OCI-M2 (cell line): ENCODE measurements at regions not wholly inside any gene's neighbourhood (a gene's known extent, or its start where the extent isn't known, plus 50 kb on each side); places are given as distances from the start of the nearest gene placed in this dataset.

Experiments
- DNase-seq: peaks from one replicate; lab custom pipeline; 2025; ENCODE audit not compliant: unreplicated experiment; lab: John Stamatoyannopoulos, UW

DNA sequence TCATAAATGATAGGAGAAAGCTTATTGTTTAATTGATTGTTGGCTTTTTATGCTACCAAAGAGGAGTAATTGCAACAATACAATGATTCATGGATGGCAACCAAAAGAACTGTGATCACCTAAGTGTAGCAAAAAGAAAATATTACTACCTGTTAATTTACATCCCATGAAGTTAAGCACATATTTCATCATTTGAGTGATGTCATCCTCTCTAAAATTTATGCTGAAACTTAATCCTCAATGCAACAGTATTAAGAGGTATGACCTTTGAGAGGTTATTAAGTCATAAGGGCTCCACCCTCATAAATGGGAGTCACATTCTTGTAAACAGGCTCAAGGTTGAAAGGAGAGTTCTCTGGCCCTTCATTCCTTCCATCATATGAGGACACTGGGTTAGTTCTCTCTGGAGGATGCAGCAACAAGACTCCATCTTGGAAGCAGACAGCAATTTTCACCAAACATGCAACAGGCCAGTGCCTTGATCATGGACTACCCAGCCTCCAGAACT lies 190.6 kb upstream of the GRIK2 start:
- DNase-seq: no peak

DNA sequence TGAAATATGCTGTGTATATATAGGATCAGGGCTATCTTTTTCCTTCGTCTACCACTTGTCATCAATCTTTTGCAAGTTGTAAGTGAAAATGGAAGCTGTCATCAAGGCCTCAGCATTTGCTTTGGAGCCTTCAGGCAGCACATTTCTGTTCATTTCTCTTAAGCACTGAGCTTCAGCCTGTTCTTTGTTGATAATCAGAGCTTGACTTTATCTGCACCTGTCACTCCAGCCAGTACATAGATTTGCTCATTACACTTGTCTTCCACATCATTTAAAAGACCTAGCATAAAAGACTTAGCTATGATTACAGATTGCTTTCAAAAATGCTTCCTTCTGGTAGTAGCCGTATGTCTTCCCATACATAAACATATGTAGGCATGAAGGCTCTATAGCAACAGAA lies 189.8 kb upstream of the GRIK2 start:
- no peak for DNase-seq

DNA sequence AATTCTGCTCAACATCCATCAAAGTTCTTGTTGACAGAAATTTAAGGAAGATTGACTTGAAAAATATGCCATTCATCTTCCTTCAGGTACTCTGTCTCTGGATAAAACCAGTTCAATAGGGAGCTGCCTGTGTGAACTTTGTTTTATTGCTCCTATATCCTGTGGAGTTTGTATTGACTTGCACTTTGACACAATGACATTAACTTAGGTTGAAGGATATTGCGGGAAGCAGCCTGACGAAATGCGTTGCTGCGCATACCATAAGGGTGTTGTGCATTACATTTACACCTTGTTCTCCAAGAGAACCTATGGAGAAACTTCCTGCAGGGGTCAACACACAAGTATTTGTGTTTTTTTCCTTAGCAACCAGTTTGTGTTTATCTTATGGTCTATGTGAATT lies 185.4 kb upstream of the GRIK2 start:
- no peak for DNase-seq

DNA sequence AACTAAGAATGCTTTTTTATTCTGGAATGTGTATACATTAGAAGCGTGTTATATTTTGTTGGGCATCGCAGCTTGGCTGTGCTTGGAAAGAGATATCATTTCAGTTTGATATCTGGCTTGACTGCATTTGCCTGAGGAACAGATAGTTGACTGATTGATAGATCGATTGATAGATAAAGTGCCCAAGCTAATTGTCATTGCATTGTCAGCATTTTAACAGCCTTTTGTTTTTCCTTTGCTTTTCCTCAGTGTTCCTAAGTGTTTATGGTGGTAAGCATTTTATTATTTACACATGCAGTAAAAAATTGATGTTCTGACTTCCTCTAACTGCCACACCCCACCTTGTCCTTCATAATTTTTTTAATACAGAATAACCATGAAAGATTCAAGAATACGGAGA lies 180.9 kb upstream of the GRIK2 start:
- no peak for DNase-seq

DNA sequence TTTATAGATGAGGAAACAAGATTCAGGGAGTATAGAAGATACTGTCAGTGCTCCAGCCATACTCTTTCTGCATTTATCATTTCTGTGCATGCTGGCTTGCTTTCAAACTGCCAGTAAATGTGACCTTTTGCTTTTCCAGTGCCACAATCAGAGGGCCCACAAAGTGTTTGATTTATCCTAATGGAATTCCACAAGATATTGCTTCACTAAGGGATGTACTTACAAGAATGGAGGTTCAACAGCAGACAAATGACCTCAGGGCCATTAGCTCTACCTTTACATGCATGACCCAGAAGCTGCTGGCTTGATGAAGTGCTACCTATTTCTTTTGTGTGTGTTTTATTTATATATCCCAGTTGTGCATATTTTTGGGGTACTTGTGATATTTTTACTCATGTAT lies 171.5 kb upstream of the GRIK2 start:
- DNase-seq: no peak

DNA sequence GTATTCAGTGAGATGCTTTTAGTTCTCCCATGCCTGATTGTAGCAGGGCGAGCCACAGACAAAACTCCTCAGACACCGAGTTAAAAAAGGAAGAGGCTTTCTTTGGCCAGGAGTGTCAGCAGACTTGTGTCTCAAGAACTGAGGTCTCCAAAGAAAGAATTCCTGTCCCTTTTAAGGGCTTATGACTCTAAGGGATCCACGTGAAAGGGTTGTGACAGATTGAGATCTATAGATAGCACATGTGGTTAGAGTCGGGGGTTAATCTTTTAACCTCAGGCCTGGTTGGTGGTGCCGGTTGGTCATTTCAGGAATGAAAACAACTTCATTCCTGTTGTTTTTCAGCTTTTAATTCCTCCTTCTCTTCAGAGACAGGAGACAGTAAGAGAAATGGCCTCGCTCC lies 168.8 kb upstream of the GRIK2 start:
- no peak for DNase-seq

DNA sequence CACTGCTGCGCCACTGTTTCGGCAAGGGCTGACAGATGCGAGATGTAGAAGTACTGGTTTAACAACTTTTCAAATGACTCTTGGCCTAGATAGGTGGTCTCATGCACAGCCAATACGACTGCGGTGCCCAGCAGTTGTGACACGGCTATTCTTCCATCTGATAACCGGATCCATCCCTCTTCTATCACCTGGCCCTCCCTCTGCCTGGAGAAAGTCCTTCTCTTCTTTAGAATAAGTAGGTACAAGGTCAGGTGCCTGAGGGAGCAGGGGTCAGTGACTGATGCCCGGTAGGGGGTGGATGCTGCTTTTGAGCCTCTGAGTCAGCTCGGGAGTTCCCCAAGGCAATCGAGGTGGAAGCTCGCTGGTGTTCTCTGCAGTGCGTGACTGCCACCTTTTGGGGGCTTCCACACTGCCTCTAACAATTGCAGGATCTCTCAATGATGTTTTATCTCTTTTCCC lies 166.8 kb upstream of the GRIK2 start:
- no peak for DNase-seq

DNA sequence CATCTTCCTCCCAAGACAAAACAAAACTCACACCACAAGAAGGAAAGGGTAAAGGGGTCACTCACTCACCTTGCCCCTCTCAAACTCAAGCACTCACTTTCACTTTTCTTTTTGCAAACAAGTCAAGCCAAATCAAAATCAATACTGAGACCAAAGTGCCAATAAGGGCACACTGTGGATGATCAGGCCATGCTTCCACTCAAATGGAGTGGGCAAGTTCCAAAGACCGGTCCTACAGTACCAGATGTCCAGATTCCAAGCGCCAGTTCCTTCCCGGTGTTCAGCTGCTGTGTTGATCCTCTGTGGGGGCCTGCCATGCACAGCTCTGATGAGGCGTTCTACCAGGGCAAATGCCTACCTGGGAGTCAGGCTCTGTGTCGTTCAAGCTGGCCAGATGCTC lies 162.6 kb upstream of the GRIK2 start:
- no peak for DNase-seq

DNA sequence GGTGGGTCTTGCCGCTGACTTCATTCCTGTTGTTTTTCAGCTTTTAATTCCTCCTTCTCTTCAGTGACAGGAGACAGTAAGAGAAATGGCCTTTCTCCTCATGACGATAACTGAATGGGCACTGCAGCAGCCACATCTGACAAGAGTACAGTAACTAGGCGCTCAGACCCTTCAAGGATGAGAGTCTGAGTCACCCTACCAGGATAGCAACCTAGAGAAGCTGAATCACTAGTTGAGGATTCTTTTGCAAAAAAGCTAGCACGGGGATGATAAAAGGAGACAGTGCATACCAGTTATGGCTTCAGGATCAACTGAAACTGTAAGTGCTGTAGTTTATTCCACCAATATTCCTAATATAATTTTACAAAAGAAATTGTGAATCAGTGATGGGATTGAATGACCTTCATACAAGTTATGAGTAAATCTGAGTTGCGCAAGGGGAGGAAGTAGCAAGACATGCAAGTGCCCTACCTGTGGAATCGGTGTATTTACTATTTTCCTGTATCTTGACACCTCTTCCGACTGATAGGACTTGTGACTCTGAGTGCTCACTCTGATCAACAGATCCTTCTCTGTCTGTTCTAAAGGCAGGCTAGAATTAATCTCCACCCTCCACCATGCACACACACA lies 161.8 kb upstream of the GRIK2 start:
- DNase-seq: no peak

DNA sequence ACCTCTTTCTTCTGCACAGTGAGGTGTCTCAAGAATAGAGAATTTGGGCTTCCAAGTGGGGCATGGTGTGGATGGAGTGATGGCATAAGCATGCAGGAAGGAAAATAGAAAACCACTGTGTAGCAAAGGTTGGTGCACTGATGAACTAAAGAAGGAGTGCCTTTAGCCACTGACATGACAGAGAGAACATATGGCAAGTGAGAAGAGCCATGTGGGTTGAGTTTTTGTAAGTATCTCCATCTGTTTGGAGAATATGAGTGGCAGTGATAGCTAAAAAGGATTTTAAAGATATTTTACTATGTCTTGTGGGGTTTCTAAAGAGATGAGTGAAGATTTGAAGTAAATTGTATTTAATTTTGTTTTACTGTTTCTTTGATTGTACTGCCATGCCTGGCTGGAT lies 160.5 kb upstream of the GRIK2 start:
- DNase-seq: no peak

DNA sequence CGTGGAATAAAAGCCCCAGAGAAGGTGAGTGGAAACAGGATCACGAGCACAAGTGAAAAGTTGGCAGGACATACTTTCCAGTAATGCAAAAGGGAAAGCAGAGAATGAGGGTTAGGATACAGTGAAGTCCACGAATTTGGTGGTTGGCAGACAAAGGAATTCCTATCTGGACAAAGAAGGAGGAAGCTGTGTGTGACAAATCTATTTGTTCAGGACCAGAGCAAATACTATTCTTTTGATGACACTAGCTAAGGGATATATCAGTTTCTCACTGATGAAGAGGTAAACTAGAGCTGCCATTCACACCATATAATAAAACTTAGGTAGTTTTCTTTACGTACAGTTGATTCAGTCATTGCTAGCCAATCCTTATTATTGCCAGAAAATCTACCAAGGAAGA lies 156.8 kb upstream of the GRIK2 start:
- no peak for DNase-seq

DNA sequence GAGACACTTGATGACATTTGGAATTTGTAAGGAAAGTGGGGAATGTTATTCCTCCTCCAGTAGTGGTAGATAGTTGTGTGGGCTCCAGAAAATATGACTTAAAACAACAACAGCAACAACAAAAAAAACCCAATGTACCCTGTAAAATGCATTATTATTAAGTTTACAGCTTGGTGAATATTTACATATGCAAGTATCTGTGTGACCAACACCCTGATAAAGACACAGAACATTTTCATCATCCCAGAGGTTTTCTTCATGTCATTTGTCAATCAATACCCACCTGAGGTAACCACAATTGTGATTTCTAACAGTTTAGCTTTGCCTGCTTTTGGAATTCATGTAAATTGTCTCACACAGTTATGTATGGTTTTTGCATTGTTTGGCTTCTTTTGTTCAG lies 152.1 kb upstream of the GRIK2 start:
- no peak for DNase-seq

DNA sequence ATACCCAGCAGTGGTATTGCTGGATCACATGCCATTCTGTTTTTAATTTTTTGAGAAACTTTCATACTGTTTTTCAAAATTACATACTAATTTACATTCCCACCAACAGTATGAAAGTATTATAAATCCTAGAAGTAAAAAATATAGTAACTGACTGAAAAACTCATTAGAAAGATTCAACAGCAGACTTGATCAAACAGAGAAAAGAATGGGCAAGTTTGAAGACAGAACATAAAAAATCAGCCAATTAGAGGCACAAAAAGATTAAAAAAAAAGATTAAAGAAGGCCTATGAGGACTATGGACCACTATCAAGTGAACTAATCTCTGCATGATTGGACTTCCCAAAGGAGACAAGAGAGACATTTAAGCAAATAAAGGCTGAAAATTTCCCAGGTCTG lies 144.0 kb upstream of the GRIK2 start:
- DNase-seq: no peak

DNA sequence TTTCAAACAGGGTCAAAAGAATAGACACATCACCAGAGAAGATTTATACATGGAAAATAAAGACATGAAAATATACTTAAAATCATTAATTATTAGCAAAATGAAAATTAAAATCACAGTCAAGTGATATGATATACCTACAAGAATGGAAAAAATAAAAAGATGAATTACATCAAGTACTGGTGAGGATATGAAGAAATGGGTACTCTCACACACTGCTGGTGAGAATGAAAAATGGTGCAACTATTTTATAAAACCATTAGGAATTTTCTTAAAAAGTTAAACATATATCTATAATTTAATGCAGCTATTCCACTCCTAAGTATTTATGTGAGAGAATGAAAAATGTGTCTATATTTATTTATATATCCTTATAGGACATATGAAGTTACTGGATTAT lies 136.3 kb upstream of the GRIK2 start:
- no peak for DNase-seq

DNA sequence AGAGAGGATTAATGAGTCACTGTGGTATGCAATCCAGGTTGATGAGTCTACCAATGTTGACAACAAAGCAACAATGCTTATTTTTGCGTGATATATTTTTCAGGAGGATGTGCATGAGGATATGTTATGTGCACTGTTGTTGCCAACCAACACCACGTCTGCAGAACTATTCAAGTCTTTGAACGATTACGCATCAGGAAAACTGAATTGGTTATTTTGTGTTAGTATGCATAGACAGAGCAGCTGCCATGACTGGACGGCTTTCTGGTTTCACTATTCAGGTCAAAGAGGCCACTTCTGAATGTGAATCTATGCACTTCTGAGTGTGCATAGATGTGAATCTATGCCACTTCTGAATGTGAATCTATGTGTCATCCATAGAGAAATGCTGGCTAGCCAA lies 134.0 kb upstream of the GRIK2 start:
- DNase-seq: no peak

DNA sequence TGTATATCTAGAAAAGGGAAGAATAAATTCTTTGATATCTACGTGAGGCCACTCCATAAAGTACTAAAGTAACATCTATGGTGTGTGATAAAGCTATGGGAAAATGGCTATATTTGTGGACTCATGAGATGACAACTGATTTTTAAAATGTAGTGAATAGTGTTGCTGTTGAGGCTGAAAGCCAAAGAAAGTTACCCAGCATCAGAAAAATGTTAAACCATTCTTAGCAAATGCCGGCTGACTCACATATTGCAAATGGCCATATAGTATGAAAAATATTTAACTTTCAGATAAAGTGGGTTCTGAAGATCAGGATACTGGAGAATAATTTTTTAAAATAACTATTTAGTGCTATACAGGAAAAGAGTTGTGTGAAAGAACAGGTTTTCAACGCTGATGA lies 129.9 kb upstream of the GRIK2 start:
- no peak for DNase-seq

DNA sequence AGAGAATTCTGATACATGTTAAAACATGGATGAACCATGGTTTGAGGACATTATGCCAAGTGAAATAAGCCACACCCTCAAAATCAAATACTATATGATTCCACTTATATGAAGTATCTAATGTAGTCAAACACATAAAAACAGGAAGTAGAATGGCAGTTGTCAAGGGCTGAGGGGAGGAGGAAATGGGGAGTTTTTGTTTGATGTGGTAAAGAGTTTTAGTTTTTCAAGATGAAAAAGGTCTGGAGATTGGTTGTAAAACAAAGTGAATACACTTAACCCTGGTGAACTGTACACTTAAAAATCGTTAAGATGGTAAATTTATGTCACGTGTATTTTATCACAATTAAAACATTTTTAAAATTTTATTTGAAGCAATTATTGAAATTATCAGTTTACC lies 127.4 kb upstream of the GRIK2 start:
- DNase-seq: no peak

DNA sequence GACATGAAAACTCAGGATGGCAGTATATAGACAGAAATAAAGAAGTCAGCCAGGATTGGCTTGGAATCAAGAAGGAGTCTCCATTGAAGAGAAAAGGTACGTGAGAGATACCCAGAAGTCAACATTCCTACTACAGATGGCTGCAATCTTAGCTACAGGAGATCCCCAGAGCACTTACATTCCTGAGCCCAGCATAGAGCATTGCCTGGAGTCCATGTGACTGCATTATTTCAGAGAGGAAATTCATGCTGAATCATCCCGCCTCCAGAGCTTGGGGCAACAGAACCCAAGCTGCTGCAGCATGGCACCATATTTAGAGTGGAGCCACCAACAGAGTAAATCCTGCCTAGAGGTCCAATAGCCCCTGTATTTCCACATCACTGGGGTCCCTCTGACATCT lies 125.0 kb upstream of the GRIK2 start:
- DNase-seq: no peak

DNA sequence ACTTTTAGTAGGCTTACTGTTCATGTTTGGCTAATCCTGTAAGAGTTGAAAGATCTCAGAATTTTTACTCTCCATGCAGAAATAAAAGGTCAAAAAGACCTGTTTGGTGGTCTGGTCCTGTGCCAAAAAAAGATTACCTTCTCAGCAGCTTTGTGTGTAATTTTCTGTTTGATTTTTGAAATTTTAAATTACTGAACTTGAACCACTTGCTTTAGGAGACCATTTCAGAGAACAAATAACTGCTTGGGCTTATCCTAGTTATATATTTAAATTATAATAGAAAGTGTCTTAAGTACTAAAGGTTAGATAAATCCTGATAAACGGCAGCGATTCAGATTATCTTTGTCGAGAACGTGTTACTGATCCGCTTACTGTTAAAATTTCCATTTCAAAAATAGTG lies 118.3 kb upstream of the GRIK2 start:
- no peak for DNase-seq

DNA sequence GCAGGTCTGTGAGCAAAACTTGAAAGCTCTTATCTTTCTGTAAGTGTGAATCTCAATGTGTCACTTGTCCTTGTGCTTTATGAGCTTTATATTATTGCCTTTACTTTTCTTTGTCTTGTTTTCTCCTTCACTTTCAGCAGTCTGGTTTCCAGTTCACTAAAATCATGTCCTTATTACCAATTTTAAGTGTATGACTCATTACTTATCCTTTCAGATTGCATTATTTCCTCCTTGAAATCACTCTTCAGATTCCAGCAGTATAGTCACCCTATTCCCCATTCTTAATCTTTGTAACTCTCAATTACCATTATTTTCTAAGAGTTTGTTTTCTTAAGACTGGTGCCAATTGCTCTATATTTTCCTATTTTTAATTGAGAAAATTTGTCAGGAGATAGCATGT lies 117.4 kb upstream of the GRIK2 start:
- no peak for DNase-seq

DNA sequence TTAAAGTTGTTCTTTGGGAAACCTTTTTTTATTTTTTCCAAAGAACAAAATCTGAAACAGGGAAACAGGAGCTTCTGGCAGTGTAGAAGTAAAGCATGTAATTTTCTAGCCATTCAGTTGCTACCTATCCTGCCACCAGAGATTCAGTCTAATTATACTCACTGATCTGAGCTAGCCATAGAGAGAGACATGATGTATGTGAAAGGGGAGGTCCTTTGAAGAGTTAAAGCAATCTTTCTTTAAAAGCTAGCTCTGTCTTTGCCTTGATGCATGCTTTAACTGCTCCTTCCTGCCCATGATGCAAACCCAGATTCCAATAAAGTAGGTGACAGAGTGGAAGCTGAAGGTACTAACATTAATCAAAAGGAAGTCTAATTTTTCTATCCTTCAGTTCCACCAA lies 114.1 kb upstream of the GRIK2 start:
- no peak for DNase-seq

DNA sequence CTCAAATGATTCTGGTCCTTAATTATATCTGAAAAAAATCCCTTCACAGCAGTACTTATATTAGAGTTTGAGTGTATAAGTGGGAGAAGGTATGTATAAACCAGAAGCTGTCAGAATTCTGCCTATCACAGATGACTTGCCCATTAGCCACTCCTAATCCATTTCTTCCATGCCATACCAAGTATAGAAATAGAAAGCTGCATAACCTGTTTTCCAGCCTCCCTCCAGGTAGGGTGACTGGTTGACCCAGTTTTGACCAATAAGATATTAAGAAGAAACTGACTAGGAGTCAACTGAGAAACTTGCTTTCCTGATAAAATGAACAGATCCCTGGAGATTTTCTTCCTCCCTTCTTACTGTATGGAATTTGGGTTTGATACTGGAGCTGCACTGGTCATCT lies 112.2 kb upstream of the GRIK2 start:
- no peak for DNase-seq

DNA sequence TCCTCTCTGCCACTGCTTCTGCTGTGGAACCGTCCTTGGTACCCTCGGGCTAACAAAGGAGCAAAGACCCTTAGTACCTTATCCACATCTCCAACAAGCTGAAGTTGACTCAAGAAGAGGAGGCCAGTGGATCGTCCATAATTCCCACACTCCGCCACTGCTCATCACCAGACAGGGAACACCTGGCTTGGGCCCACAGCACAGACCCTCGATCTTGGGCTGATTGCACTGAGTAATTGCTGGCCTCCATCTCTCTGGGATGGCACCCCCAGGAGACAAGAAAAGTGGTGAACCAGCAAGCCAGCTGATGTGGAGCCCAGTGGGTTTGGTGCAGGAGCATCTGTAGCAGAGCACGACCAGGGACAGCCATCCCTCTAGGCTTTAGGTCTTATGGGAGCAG lies 109.4 kb upstream of the GRIK2 start:
- no peak for DNase-seq

DNA sequence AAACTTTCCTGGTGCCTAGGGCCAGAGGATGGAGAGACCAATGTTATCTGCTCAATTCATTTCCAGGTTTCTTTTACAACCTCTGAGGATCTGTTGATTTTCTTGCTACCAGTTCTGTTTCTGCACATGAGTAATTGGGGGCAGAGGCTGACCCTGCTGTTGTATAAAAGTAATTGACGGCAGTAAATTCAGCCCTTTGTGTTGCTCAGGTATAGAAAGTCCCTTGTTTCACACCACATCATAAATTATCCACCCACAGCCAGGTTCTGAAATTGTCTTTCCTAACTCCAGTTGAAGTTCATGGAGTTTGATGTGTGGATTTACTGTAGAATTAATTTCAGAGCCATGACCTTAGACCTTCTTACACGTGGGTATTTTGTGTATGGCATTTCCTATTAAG lies 107.4 kb upstream of the GRIK2 start:
- DNase-seq: no peak
